ENCODE measurements at regions not wholly inside any gene's neighbourhood (a gene's known extent, or its start where the extent isn't known, plus 50 kb on each side); places are given as distances from the start of the nearest gene placed in this dataset.
"Not testable (repeated sequence)": the region's sequence is repeated elsewhere in the genome, so short reads cannot be mapped to it uniquely, and the experiment has no call there.

GRCh38 chr2:35731674-35732073 is 623.9 kb upstream of the CRIM1 start:
- no peaks in the 10 kb centered on the region for H3K9me3 ChIP-seq (ENCODE audit: control insufficient read depth, low read length, poor library complexity, severe bottlenecking)
- H3K27ac Mint-ChIP-seq: no peak overlapping the region
- DNase-seq (no peak), ATAC-seq (no peak)
- no peaks in the 10 kb centered on the region for H3K4me1 Mint-ChIP-seq
- peaks cover 10% of the 10 kb centered on the region for H3K27me3 Mint-ChIP-seq
- no peaks in the 10 kb centered on the region for H3K36me3 Mint-ChIP-seq (ENCODE audit: low read depth)
- H3K4me3 Mint-ChIP-seq: no peak overlapping the region

DNA sequence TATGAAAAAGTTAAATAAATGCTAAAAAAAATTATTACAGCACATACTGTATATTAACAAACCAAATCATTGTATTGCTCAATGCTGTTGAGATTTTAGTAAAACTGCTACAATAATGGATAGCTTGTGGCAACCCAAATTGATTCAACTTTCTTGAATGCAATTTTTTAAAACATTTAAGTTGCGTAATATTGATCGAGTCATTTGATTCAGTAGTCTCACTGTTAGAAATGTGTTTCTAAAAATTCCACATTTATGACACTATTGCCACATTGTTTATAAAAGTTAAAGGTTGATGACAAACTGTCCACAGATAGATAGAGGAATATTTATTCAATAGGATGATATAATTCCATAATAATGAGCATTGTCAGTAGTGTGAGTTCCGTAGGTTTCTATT is 640.7 kb upstream of the CRIM1 start:
- no peaks in the 10 kb centered on the region for H3K36me3 Mint-ChIP-seq (ENCODE audit: low read depth)
- H3K27me3 Mint-ChIP-seq: no peaks in the 10 kb centered on the region
- DNase-seq (no peak), ATAC-seq (no peak)
- no peak overlapping the region for H3K27ac Mint-ChIP-seq
- no peak overlapping the region for H3K4me3 Mint-ChIP-seq
- H3K9me3 ChIP-seq (ENCODE audit: control insufficient read depth, low read length, poor library complexity, severe bottlenecking): no peaks in the 10 kb centered on the region
- H3K4me1 Mint-ChIP-seq: no peaks in the 10 kb centered on the region

DNA sequence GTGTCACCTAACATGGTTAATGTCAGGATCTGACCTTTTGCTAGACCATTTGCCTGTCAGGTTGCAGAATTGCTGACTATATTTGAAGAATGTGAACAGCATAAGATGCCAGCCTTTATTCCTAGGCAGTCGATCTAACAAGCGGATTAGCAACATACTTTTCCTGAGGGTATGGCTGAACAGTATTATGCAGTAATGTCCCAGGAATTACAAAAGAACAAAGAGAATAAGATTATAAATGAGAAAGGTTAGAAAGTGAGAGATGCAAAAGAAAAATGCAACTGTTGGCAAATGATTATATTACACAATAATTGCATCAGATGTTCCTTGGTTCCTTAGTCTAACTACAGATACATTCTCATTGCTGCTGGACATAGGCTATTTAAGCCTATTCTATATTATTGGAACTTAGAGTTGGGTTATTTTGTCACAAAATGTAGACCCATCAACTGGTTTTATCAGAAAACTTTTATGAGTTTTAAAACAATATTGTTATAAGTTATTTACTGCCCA is 647.1 kb upstream of the CRIM1 start:
- H3K9me3 ChIP-seq (ENCODE audit: control insufficient read depth, low read length, poor library complexity, severe bottlenecking): no peaks in the 10 kb centered on the region
- peaks cover 4% of the 10 kb centered on the region for H3K27me3 Mint-ChIP-seq
- ATAC-seq: no peak
- no peaks in the 10 kb centered on the region for H3K36me3 Mint-ChIP-seq (ENCODE audit: low read depth)
- DNase-seq: no peak
- no peak overlapping the region for H3K27ac Mint-ChIP-seq
- peaks cover 2% of the 10 kb centered on the region for H3K4me1 Mint-ChIP-seq
- H3K4me3 Mint-ChIP-seq: no peak overlapping the region

- H3K4me1 Mint-ChIP-seq: no peaks in the 10 kb centered on the region
- H3K27me3 Mint-ChIP-seq: no peaks in the 10 kb centered on the region
- no peak for DNase-seq
- H3K36me3 Mint-ChIP-seq (ENCODE audit: low read depth): no peaks in the 10 kb centered on the region
- no peak for ATAC-seq
- no peaks in the 10 kb centered on the region for H3K9me3 ChIP-seq (ENCODE audit: control insufficient read depth, low read length, poor library complexity, severe bottlenecking)
- no peak overlapping the region for H3K4me3 Mint-ChIP-seq
- no peak overlapping the region for H3K27ac Mint-ChIP-seq
These were observed 667.3 kb upstream of the CRIM1 start for GRCh38 chr2:35688309-35688708.

DNA sequence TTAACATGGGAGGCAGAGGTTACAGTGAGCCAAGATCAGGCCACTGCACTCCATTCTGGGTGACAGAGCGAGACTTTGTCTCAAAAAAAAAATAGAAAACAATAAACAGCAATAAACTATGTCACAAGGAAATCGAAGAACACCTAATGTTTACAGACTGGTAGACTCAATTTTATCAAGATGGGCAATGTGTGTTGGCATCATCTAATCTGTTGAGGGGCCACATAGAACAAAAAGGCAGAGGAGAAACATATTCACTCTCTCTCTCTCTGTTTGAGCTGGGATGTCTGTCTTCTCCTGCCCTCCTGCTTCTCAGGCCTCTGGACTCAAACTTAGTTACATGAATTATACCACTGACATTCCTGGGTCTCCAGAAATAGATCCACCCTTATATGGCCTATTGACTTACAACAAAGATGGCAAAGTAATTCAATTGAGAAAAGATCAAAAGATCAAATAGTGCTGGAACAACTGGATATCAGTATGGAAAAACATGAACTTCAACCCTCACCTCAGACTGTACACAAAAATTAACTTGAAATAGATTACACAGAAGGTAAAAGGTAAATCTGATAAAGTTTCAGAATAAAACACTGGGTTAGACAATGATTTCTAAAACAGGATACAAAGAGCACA is 703.8 kb upstream of the CRIM1 start:
- Mint-ChIP-seq H3K4me3 (no peak overlapping the region), H3K4me1 (no peaks in the 10 kb centered on the region), H3K36me3 (ENCODE audit: low read depth) (no peaks in the 10 kb centered on the region), H3K27ac (no peak overlapping the region), H3K27me3 (no peaks in the 10 kb centered on the region)
- H3K9me3 ChIP-seq (ENCODE audit: control insufficient read depth, low read length, poor library complexity, severe bottlenecking): no peaks in the 10 kb centered on the region
- DNase-seq (no peak), ATAC-seq (no peak)

DNA sequence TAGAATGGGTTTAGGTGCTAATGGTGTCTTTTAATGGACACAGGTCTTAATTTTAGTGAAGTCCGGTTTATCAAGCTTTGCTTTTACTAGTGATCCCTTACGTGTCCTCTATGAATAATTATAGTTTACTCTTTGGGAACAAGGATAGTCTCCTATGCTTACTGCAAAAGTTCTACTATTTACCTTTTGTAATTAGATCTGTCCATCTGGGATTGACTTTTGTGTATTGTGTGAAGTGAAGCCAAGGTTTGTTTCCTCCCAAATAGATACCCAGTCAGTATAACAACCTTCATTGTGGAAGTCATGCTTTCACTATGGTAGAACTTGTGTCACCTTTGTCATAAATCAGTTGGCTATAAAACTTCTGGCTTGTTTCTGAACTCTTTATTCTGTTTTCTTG is 740.9 kb upstream of the CRIM1 start:
- H3K36me3 Mint-ChIP-seq (ENCODE audit: low read depth): no peaks in the 10 kb centered on the region

GRCh38 chr2:35606394-35606793 is 749.2 kb upstream of the CRIM1 start:
- Mint-ChIP-seq H3K27ac (no peak overlapping the region), H3K27me3 (no peaks in the 10 kb centered on the region), H3K4me1 (no peaks in the 10 kb centered on the region), H3K4me3 (no peak overlapping the region), H3K36me3 (ENCODE audit: low read depth) (no peaks in the 10 kb centered on the region)
- no peak for ATAC-seq
- H3K9me3 ChIP-seq (ENCODE audit: control insufficient read depth, low read length, poor library complexity, severe bottlenecking): no peaks in the 10 kb centered on the region
- DNase-seq: no peak

More for the DNA sequence above, 740.9 kb upstream of the CRIM1 start:
- H3K4me1 Mint-ChIP-seq: no peaks in the 10 kb centered on the region
- no peaks in the 10 kb centered on the region for H3K9me3 ChIP-seq (ENCODE audit: control insufficient read depth, low read length, poor library complexity, severe bottlenecking)
- H3K27ac Mint-ChIP-seq: no peak overlapping the region
- DNase-seq (no peak), ATAC-seq (no peak)
- no peaks in the 10 kb centered on the region for H3K27me3 Mint-ChIP-seq
- H3K4me3 Mint-ChIP-seq: no peak overlapping the region

DNA sequence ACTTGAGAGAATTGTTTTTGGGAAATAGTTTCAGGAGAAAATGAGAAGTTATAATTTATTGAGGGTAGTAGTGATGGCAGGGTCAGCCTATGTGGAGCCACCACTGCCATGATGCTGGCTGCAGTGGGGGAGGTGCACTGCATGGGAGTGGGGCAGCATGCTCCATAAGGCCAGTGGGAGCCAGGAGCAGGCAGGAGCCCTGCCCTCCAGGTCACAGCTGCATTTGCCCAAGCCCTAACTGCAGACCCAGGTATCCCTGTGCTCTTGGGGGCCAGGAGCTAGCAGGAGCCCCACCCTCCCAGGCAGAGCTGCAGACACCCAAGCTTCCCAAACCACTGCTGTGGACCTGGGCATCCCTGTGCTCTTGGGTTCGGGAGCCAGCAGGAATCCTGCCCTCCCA is 757.3 kb upstream of the CRIM1 start:
- no peaks in the 10 kb centered on the region for H3K27me3 Mint-ChIP-seq
- DNase-seq (no peak), ATAC-seq (no peak)
- H3K36me3 Mint-ChIP-seq (ENCODE audit: low read depth): no peaks in the 10 kb centered on the region
- no peak overlapping the region for H3K27ac Mint-ChIP-seq
- H3K9me3 ChIP-seq (ENCODE audit: control insufficient read depth, low read length, poor library complexity, severe bottlenecking): no peaks in the 10 kb centered on the region
- H3K4me3 Mint-ChIP-seq: no peak overlapping the region
- no peaks in the 10 kb centered on the region for H3K4me1 Mint-ChIP-seq

DNA sequence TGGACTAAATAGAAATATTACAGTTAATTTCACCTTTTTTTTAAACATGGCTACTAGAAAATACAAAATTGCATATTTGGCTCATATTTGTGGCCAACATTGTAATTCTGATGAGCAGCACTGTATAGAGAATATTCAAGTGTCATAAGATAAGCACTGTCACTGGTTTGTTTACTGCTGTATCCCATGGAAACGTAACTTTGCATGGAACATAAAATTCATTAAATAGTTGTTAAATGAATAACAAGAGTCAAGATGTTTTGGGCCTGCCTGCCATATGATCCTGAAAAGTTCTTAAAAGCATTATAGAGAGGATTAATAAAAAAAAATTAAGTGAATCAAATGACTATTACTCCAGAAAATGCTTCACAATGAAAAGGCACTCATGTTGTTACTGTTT is 763.7 kb upstream of the CRIM1 start:
- no peak for DNase-seq
- no peak for ATAC-seq
- Mint-ChIP-seq H3K4me3 (no peak overlapping the region), H3K27ac (no peak overlapping the region), H3K27me3 (no peaks in the 10 kb centered on the region), H3K4me1 (no peaks in the 10 kb centered on the region), H3K36me3 (ENCODE audit: low read depth) (no peaks in the 10 kb centered on the region)
- H3K9me3 ChIP-seq (ENCODE audit: control insufficient read depth, low read length, poor library complexity, severe bottlenecking): no peaks in the 10 kb centered on the region

- Mint-ChIP-seq H3K4me1 (no peaks in the 10 kb centered on the region), H3K4me3 (no peak overlapping the region), H3K27ac (no peak overlapping the region), H3K27me3 (no peaks in the 10 kb centered on the region), H3K36me3 (ENCODE audit: low read depth) (no peaks in the 10 kb centered on the region)
- DNase-seq: no peak
- H3K9me3 ChIP-seq (ENCODE audit: control insufficient read depth, low read length, poor library complexity, severe bottlenecking): no peaks in the 10 kb centered on the region
- ATAC-seq: no peak
These were observed 769.6 kb upstream of the CRIM1 start for GRCh38 chr2:35585972-35586371.

- no peaks in the 10 kb centered on the region for H3K36me3 Mint-ChIP-seq (ENCODE audit: low read depth)
- ATAC-seq: no peak
- no peaks in the 10 kb centered on the region for H3K9me3 ChIP-seq (ENCODE audit: control insufficient read depth, low read length, poor library complexity, severe bottlenecking)
- no peak for DNase-seq
- H3K27ac Mint-ChIP-seq: no peak overlapping the region
- H3K4me1 Mint-ChIP-seq: no peaks in the 10 kb centered on the region
- no peak overlapping the region for H3K4me3 Mint-ChIP-seq
- H3K27me3 Mint-ChIP-seq: no peaks in the 10 kb centered on the region
These were observed 772.9 kb upstream of the CRIM1 start for GRCh38 chr2:35582637-35583036.

DNA sequence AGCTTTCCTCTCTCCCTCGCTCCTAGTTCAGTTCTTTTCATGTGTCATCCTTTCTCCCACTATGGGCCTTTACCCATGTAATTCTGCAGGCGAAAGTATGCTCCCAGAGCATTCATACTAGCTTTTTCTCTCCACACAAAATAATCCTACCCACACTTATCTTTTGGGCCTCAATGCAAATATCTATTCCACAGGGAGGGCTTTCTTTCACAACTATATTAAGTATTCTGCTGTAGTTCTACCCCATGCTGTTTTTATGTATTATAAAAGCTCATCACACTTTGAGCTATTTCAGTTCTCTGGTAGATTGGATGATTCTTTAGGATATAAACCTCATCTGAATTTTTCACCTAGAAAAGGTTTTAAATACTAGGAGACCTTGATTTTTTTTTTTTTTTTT is 774.6 kb upstream of the CRIM1 start:
- Mint-ChIP-seq H3K36me3 (ENCODE audit: low read depth) (no peaks in the 10 kb centered on the region), H3K4me1 (no peaks in the 10 kb centered on the region), H3K4me3 (no peak overlapping the region), H3K27ac (no peak overlapping the region), H3K27me3 (no peaks in the 10 kb centered on the region)
- H3K9me3 ChIP-seq (ENCODE audit: control insufficient read depth, low read length, poor library complexity, severe bottlenecking): no peaks in the 10 kb centered on the region
- ATAC-seq (no peak), DNase-seq (no peak)

DNA sequence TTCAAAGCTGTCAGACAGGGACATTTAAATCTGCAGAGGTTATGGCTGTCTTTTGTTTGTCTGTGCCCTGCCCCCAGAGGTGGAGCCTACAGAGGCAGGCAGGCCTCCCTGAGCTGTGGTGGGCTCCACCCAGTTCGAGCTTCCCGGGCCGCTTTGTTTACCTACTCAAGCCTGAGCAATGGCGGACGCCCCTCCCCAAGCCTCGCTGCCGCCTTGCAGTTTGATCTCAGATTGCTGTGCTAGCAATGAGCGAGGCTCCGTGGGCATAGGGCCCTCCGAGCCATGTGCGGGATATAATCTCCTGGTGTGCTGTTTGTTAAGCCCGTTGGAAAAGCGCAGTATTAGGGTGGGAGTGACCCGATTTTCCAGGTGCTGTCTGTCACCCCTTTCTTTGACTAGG is 787.0 kb upstream of the CRIM1 start:
- H3K36me3 Mint-ChIP-seq (ENCODE audit: low read depth); H3K4me3 Mint-ChIP-seq; H3K27ac Mint-ChIP-seq; ATAC-seq; DNase-seq; H3K4me1 Mint-ChIP-seq; H3K9me3 ChIP-seq (ENCODE audit: control insufficient read depth, low read length, poor library complexity, severe bottlenecking); H3K27me3 Mint-ChIP-seq: not testable (repeated sequence)

GRCh38 chr2:35562488-35562887 is 793.1 kb upstream of the CRIM1 start:
- H3K9me3 ChIP-seq (ENCODE audit: control insufficient read depth, low read length, poor library complexity, severe bottlenecking): no peaks in the 10 kb centered on the region
- Mint-ChIP-seq H3K4me1 (no peaks in the 10 kb centered on the region), H3K4me3 (no peak overlapping the region), H3K36me3 (ENCODE audit: low read depth) (no peaks in the 10 kb centered on the region), H3K27me3 (no peaks in the 10 kb centered on the region), H3K27ac (no peak overlapping the region)
- ATAC-seq (no peak), DNase-seq (no peak)

Measured in T-helper 17 cell (primary cell).